T-helper 2 cell treated with Interferon-gamma antibody and Interleukin-4, amounts not matched to agents 100 ng/mL and 5 ng/mL, for 36 hours (primary cell): ENCODE measurements at regions not wholly inside any gene's neighbourhood (a gene's known extent, or its start where the extent isn't known, plus 50 kb on each side); places are given as distances from the start of the nearest gene placed in this dataset.
"Not testable (repeated sequence)": the region's sequence is repeated elsewhere in the genome, so short reads cannot be mapped to it uniquely, and the experiment has no call there.

Experiments used
- intact Hi-C: fragments of 100-400 bp; cut with micrococcal nuclease; formaldehyde crosslinking; loops from one replicate; pipeline ENCODE4 v1.15.1; 2023

DNA sequence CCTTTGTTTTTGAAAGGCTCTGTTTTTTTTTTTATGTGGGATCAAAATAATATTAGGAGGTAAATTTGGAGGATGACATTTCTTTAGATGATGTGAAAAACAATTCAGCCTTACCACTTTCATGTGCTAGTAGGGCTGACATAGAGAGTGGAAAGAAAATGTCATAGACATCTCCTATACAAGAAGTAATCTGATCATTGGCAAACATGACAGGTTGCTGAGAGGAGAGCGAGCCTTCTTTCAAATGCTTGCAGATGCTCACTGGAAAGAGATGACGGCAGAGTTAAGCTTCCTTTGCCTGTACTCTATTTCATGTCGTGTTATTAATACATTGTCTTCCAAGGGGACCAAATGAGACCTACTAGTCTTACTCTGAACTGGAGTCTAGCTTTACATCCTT, 160.1 kb upstream of the DAP start:
- intact Hi-C loops: no loop called here

DNA sequence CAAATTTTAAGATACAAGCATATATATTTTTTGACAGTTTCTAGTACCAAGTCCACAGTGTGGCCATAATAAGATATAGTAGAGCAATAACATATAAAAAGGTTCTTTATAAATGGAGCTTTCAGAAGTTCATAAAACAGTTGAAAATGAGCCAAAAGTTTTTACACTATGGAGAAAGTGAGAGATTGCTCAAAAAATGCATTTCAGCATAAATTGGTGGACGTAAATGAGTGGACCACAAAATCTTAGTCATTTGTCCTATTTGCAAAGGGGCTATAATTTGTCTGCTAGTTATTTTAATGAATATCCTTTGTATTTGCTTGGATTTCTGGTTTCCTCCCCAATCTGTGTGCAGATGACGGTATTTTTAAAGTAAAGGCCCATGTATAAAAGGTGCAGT, 159.4 kb upstream of the DAP start:
- intact Hi-C loops: no loop called here

DNA sequence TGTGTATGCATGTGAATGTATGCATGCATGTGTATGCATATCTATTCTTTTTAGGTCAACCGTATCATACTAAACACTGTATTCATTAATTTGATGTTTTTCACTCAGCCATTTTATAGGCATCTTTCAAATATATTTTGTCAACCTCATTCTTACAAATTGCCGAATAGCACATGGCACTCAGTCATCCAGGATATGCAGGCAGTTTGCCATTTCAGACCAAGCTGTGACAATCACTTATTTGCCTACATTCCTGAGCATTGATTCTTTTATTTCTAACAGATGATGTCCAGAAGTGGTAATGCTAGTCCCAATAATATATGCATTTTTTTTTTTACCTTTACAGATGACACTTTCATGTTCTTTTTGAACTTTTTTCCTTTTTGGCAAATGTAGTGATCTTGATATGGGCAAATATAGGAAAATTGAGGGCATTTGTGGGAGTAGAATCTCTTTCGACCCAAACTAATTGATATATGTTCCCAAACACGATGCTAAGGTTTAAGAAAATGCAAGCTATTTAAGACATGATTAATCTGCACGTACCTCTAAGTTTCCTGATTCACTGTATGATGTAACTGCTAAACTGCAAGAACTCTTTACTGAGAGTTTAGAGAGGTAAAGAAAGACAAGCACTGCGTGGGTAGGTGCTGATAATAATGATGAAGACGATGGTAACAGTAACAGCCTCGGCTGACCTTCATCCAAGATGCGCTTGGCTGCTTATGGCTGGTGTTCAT, 153.9 kb upstream of the DAP start:
- intact Hi-C loops: no loop called here

DNA sequence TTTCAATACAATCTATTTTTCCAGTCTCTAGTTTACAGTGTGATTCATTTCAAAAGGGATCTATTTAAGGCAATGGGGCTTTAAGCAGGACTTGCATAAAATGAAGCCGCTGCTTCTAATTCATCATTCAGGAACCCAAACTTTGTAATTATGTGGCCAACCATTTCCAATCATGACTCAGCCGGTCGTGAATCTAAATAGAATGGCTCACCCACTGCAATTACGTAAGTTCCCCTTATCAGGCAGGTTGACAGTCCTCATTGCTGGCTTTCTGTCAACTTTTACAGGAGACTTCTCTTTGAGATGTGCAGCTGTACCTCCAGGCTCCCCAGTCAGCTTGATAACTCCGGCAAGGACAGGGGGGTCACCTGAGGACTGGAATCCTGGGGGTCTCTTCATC, 152.8 kb upstream of the DAP start:
- intact Hi-C loops: no loop called here

DNA sequence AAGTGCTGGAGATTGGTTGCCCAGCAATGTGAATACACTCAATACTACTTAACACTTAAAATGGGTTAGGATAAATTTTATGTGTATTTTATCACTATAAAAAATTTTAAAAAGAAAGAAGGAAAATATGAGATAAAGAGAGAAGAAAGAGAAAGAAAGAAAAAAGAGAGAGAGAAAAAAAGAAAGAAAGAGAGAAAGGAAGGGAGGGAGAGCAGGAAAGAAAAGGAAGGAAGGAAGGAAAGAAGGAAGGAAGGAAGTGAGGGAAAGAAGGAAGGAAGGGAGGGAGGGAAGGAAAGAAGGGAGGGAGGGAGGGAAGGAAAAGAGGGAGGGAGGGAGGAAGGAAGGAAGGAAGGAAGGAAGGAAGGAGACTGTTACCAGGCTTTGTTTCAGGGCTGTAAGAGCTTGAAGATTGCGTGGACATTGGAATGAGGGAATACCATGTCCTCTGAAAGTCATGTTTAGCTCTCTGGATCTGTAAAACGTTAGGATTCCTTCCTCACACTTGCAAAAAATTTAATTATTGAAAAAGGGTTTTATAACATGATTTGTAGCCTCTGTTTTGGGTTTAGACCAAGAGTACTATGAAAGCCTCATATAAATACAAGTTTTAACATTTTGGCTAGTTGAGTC, 152.3 kb upstream of the DAP start:
- intact Hi-C loops: no loop called here

DNA sequence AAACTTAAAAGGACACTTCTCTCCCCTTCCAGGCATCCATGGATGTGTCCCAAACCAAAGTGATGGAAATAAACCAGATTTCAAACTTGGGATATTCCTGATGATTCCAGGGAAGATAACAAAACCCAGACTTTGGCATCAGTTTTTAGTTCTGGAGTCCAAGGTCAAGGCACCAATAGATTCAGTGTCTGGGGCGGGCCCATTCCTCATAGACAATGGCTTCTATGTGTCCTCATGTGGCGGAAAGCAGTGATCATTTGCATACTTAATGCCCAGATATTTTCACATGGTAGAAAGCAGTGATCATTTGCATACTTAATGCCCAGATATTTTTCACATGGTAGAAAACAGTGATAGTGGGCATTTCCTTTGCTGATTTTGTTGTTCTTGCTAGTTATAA, 151.4 kb upstream of the DAP start:
- intact Hi-C loops: no loop called here

DNA sequence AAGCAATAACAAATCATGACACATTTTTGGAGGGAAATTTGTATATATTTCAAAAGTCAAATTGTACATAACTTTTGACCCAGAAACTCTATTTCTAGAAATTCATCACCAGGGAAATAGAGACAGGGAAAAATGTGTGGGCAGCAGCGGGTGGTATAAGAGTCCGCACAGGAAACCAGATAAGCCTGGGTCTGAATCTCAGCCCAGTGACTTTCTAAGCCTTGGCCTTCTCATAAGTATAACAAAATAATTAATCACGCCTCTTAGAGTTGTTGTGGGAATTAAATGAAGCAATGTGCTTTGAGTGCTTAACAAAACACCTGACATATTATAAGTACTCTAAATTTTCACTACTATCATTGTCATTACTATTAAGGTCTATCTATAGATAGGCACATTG, 149.2 kb upstream of the DAP start:
- intact Hi-C loops: no loop called here

DNA sequence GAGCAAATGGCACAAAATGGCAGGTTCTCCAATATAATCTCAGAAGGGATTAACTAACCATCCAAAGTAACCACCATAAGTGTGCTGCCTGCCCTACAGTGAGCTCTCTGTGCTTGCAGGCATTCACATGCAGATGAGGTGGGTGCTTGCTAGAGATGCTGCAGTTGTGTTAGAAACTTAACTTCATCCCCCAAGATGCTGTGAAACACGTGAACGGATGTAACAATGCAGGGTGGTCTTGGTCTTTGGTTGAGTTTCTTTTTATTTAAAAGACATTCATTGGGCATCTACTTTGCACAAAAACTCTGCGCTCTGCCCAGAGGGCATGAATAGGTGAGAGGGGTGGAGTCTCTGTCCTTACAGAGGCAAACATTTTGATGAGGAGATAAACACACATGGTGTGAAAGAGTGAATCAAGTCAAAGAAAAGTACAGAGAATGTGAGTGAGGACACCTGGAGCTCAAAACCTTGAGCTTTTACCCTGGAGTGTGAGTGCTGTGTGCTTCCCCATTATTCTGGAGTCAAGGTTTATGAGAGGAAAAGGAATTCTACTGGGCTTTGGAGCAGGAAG, 143.9 kb upstream of the DAP start:
- intact Hi-C loops: no loop called here

DNA sequence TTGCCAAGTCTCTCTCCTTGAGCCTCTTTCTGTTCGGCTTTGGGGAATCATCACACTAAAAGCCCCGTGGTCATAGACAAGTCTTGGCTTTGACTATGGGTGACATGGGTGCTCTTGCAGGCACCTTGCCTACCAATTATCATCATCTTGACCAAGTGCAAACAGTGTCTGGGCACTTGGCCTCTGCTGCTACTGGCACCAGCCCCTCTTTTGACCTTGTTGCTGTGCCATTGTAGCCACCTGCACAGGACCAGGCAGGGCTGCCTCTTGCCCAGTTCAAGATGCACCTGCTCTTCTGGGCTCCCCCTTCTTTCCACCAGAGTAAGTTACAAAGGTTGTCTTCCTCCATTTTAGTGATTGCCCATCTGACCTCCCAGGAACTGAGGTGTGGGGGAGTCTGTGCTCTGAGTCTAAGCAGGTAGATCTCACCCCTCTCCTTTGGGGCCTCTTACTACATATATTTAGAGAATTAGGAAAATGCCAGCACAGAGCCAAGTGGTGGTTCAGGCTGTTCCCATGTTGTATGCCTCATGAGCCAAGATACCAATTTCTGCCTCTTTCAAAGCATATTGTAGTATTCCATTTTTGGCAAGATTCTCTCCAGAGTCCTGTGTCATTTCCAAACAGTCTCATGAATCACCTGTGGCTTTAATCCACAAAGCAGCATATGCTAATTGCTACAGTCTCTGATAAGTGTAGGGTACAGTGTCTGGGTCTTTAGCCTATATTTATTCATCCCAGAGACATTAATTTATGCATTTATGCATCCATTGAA, 142.9 kb upstream of the DAP start:
- intact Hi-C loops: no loop called here

DNA sequence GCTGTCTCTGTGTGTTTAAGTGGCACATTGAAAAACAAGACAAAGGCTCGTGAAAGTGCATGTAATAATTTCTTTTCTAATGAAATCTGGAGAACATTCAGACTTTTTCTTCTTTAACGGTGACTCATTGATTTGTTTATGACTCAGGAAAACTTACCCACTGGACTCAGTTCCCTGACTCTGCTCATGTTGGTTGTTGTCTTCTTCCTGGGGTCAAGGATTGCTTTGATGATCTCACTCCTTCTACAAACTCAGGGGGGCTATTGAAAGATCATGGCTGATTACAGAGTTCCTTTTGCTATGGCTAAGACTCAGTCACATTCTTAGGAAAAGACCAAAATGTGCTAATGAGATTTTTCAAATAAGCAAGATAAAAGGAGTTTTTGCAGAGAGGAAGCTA, 141.1 kb upstream of the DAP start:
- intact Hi-C loops: no loop called here

DNA sequence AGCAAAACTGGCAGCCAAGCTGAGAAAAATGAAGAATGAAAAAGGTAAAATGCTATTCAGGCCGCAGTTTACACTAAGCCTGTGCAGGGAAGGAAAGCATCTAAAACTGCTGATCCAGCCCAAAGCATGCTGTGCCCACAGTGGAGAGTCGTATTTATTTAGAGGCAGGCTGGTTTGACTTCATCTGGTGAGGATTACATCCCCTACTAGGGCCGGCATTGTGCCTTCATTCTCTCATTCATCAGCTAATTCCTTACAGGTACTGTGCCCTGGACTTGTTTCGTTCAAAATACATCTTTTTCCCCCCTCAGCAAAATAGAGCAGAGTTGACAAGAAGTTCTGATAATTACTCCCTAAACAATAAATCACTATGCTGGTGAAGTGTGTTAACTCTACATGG, 137.5 kb upstream of the DAP start:
- intact Hi-C loops: no loop called here

DNA sequence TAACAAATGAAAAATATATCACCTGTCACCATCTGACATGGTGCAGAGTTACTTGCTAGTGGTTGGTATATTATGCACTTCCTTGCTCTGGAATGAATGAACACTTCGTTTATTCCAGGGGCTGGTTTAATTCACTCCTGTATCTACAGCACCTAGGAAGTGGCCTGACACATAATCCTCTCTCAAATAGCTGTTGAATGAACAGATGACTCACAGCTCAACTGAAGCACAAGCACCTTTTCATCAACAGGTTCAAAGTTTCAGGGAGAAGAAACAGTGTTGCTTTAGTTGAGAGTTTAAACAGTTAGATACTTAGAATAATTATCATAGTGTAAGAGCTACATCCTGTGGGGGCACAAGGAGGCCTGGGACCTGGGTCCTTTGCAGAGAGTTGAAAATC, 135.0 kb upstream of the DAP start:
- intact Hi-C loops: no loop called here

DNA sequence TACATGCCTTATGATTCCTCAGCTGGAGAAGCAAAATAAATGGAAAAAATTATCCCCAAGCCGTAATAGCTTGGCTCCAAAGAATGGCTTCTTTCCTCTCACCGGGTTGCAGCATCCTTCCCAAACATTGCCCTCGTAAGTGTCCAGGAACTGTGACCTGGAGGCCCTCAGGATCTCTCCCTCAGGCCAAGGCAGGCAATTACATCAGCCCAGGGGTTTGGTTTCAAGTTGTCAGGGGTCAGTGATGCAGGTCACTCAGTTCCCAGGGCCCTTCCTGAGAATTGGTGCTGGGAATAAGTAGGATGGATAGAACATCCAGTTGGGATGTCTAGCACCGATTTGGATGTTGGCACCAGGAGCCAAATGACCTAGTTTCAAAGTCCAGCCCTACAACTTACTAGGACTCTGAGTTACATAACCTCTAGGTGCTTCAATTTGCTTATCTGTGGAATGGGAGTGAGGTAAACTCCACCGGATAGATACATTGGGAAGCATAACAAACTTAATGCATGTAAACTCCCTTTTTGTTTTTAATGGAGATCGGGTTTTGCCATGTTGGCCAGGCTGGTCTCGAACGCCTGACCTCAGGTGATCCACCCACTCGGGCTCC, 133.5 kb upstream of the DAP start:
- intact Hi-C loops: no loop called here

DNA sequence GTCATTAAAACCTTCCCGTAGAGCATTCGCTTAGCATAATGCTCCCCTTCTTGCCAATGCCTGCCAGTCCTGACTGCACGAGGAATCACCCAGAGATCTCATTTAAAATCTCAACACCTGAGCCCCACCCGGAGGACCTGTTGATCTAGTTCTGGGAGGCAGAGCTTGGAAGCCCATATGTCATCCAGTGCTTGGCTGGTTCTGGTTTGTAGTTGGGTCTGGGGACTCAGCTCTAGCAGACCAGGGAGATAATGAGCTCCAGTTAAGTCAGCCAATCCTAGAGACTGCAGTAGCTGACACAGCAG, 131.8 kb upstream of the DAP start:
- intact Hi-C loops: no loop called here

DNA sequence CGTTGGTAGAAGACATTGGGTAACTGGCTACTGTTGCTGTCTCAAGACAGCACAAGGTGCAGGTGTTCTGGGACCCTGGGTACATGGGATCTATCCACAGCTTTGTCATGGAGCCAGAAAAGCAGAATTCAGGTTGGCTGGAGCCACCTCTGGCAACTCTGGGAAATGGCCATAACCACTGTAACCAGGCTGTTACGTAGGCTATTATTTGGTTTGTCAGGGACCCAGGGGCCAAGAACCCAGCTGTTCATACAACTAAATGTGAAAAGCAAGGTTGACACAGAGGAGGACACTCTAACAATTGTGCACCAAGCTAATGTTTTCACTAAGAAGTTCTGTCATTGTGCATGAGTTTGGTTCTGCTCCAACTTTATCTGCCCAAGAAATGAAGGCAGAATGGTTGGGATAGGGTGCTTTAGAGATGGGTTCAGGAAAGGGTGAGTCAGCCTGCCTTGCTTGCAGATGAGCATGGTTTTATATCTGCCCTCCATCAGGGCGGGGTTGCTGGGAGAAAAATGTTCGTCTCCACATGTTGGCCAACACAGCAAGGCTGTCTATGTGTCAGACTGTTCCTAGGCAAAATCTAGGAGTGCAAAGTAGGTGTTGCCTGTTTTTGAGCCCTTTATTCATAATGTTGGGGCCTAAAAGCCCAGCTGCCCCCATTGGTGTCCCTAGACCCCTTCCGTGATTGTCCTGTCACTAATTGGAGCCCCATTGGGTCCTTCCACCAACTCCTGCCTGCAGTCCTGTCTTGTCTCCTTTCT, 131.3 kb upstream of the DAP start:
- intact Hi-C loops: no loop called here

DNA sequence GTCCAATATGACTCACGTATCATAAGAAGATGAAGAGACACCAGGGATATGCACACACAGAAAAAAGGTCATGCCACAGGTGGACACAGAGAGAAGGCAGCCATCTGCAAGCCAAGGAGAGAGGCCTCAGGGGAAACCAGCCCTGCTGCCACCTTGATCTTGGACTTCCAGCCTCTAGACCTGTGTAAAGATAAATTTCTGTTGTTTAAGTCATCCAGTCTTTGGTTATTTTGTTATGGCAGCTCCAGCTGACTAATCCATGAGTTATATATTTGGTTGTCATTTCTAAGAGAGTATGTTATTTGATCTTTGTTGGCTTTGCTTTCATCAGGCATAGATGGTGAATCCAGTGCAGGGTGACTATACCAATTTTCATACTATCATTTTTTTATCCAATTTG, 130.2 kb upstream of the DAP start:
- intact Hi-C loops: no loop called here

DNA sequence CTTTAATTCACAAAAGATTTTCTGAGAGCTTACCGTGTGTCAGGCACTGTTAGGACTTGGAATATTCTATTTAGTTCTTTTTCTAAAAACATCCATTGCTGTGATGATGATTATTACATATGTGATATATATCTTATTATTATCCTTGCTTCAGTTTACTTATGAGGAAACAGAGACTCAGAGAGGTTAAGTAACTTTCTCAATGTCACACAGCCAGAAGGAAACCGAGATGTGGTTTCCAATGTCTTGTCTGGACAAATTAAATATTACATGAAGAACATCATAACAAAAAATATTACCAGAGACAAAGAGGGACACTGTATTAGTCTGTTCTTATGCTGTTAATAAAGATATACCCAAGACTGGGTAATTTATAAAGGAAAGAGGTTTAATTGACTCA, 125.5 kb upstream of the DAP start:
- intact Hi-C loops: no loop called here

DNA sequence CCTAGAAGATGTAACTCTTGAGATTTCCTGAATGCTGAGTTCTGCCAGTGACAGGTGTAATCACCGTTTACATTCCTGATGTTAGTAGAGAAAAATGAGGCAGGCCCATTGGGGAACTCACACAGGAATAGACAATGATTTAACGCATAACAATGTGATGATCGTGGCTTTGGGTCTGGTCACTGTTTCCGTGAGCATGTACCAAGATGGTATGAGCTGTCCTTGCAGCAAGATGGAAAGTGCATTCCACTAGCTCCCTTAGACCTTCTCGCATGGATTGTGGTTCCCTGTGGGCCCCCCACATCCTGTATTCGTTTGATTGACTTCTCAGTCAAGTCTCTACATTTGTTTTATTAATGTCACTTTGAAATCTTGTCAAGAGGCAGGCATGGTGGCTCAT, 124.0 kb upstream of the DAP start:
- intact Hi-C loops: no loop called here

DNA sequence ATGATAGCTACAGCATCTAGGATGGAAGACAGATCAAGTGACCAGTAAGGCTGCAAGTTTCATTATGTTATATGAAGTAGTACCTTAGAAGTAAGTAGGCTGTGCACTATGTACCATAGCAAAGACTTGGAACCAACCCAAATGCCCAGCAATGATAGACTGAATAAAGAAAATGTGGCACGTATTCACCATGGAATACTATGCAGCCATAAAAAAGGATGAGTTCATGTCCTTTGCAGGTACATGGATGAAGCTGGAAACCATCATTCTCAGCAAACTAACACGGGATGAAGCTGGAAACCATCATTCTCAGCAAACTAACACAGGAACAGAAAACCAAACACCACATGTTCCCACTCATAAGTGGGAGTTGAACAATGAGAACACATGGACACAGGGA, 122.9 kb upstream of the DAP start:
- intact Hi-C loops: not testable (repeated sequence)

DNA sequence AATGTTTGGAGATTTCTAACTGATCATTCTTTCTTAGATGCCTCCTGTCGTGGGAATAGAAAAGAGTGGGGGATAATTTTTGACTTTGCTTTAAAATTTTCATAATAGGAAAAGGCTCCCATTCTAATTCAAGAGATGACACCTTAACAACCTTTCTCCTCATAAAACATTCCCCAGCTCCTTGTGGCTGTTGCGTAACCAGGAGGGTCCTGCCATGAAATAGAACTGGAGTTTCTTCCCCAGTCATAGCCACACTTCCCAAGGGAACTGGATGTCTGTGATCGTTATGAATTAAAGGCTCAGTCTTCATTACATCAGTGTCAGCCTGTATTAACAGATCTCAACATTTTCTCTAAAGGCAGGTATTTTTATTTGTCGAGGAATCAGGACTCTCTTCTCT, 119.9 kb upstream of the DAP start:
- intact Hi-C loops: no loop called here

DNA sequence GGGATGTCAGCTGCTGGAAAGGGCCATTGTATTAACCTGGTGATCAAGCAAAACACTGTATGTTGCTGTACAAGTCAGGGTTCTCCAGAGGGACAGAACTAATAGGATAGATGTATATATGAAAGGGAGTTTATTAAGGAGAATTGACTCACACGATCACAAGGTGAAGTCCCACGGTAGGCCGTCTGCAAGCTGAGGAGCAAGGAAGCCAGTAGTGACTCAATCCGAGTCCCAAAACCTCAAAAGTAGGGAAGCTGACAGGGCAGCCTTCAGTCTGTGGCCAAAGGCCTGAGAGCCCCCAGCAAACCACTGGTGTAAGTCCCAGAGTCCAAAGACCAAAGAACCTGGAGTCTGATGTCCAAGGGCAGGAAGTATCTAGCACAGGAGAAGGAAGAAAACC, 116.0 kb upstream of the DAP start:
- intact Hi-C loops: not testable (repeated sequence)
